Suppressor macrophage (primary cell): ENCODE measurements at regions not wholly inside any gene's neighbourhood (a gene's known extent, or its start where the extent isn't known, plus 50 kb on each side); places are given as distances from the start of the nearest gene placed in this dataset.
A peak's percentile ranks its signal among the peaks of the same experiment; 100 is the strongest.

Experiments used
- DNase-seq, 4 experiments: peaks; one replicate each; pipeline ENCODE4 v3.0.0-alpha.2; 2020 to 2022

GRCh38 chr13:97111756-97112155 is 110.4 kb upstream of the MBNL2 start:
- no peak for DNase-seq

GRCh38 chr13:97112446-97113152 is 109.5 kb upstream of the MBNL2 start:
- no peak for DNase-seq

GRCh38 chr13:97113231-97114001 is 108.7 kb upstream of the MBNL2 start:
- peak in 2 of 4 experiments; percentile 7 to 8 for DNase-seq

- DNase-seq = no peak
Observed at GRCh38 chr13:97114651-97115050, 107.5 kb upstream of the MBNL2 start.

- no peak for DNase-seq
Observed at GRCh38 chr13:97116754-97117153, 105.4 kb upstream of the MBNL2 start.

- DNase-seq = no peak
Observed at GRCh38 chr13:97117388-97117910, 104.7 kb upstream of the MBNL2 start.

- DNase-seq = no peak
Observed at GRCh38 chr13:97119943-97120342, 102.2 kb upstream of the MBNL2 start.

- DNase-seq = no peak
Observed at GRCh38 chr13:97120346-97120745, 101.8 kb upstream of the MBNL2 start.

- no peak for DNase-seq
Observed at GRCh38 chr13:97120976-97121375, 101.2 kb upstream of the MBNL2 start.

GRCh38 chr13:97121894-97122293 is 100.2 kb upstream of the MBNL2 start:
- no peak for DNase-seq

- no peak for DNase-seq
Observed at GRCh38 chr13:97122381-97122996, 99.6 kb upstream of the MBNL2 start.

GRCh38 chr13:97124206-97124605 is 97.9 kb upstream of the MBNL2 start:
- DNase-seq = no peak

GRCh38 chr13:97124915-97125809 is 97.0 kb upstream of the MBNL2 start:
- DNase-seq = peak in 3 of 4 experiments; percentile 8 to 19 (median 14)

GRCh38 chr13:97125810-97126738 is 96.1 kb upstream of the MBNL2 start:
- DNase-seq = peak in 3 of 4 experiments; percentile 5 to 26 (median 15)

GRCh38 chr13:97127842-97128241 is 94.3 kb upstream of the MBNL2 start:
- DNase-seq = no peak

GRCh38 chr13:97130190-97130589 is 91.9 kb upstream of the MBNL2 start:
- no peak for DNase-seq

- no peak for DNase-seq
Observed at GRCh38 chr13:97131447-97131846, 90.7 kb upstream of the MBNL2 start.

GRCh38 chr13:97133554-97133953 is 88.6 kb upstream of the MBNL2 start:
- DNase-seq = no peak

- no peak for DNase-seq
Observed at GRCh38 chr13:97133955-97134354, 88.2 kb upstream of the MBNL2 start.

- no peak for DNase-seq
Observed at GRCh38 chr13:97134364-97135095, 87.6 kb upstream of the MBNL2 start.
